ENCODE measurements at regions not wholly inside any gene's neighbourhood (a gene's known extent, or its start where the extent isn't known, plus 50 kb on each side); places are given as distances from the start of the nearest gene placed in this dataset.

DNA sequence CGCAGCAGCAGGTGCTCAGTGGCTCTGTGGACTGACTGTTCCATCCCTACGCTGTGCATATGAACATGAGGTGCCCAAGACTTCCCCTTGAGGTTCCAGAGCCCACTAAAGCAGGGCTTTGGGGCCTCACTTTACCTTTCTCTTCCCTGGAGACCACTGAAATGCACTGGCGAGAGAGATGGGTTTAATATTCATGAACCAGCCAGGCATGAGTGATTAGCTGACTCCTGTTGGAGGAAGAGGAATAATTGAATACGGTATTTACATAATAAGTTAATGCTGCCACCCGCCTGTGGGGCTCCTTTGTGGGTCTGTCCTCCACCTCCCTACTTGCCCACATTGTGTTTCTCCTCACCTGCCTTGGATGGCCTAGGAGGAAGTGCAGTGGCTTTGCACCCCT is 263.4 kb downstream of the TLE3 start:
- Histone ChIP-seq H3K4me3 (no peak overlapping the region), H3K27ac (no peak overlapping the region), H3K27me3 (no peaks in the 10 kb centered on the region), H3K9me3 (no peaks in the 10 kb centered on the region), H3K36me3 (no peaks in the 10 kb centered on the region), H3K4me1 (no peaks in the 10 kb centered on the region)
- TF ChIP-seq POLR2A (IDR thresholded peaks at IDR 0.05) (no peak), EP300 (IDR thresholded peaks at IDR 0.05) (no peak), POLR2AphosphoS5 (IDR thresholded peaks at IDR 0.05) (no peak)
- TF ChIP-seq, protein P1, sequence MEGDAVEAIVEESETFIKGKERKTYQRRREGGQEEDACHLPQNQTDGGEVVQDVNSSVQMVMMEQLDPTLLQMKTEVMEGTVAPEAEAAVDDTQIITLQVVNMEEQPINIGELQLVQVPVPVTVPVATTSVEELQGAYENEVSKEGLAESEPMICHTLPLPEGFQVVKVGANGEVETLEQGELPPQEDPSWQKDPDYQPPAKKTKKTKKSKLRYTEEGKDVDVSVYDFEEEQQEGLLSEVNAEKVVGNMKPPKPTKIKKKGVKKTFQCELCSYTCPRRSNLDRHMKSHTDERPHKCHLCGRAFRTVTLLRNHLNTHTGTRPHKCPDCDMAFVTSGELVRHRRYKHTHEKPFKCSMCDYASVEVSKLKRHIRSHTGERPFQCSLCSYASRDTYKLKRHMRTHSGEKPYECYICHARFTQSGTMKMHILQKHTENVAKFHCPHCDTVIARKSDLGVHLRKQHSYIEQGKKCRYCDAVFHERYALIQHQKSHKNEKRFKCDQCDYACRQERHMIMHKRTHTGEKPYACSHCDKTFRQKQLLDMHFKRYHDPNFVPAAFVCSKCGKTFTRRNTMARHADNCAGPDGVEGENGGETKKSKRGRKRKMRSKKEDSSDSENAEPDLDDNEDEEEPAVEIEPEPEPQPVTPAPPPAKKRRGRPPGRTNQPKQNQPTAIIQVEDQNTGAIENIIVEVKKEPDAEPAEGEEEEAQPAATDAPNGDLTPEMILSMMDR (IDR thresholded peaks at IDR 0.05): no peak
- no peak for ATAC-seq
- WGBS, 2 donors (ENCODE audit: low coverage in 1 of 2): 69% methylated on average over 3 of the region's 5 CpGs; no CpG with 5 or more reads in 1 of the 2 donors

DNA sequence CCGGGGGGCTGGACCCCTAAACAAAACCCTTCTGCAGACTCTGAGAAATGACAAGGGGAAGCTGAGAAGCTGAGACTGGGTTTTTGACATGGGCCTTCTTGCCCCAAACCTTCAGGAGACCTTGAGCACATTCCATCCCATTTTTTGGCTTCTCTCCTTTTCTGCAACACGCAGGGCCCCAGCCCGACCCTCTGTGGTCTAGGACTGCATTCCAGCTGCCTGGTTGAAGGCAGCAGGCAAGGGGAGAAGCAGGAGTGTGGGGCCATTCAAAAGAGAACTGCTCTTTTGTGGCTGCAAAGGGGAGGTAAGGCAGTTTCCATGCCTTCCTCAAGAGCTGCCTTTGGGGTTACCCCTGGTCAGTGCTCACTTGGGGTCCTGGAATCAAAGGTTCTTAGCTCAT is 263.0 kb downstream of the TLE3 start:
- H3K36me3 ChIP-seq: no peaks in the 10 kb centered on the region
- WGBS, 2 donors (ENCODE audit: low coverage in 1 of 2): 38 to 55% methylated on average over 2 to 3 of the region's 3 CpGs
- H3K27me3 ChIP-seq: no peaks in the 10 kb centered on the region
- TF ChIP-seq POLR2AphosphoS5 (IDR thresholded peaks at IDR 0.05) (no peak), POLR2A (IDR thresholded peaks at IDR 0.05) (no peak), EP300 (IDR thresholded peaks at IDR 0.05) (no peak)
- TF ChIP-seq, protein P1 (IDR thresholded peaks at IDR 0.05): no peak
- no peaks in the 10 kb centered on the region for H3K4me1 ChIP-seq
- no peak overlapping the region for H3K27ac ChIP-seq
- no peak overlapping the region for H3K4me3 ChIP-seq
- ATAC-seq: no peak
- no peaks in the 10 kb centered on the region for H3K9me3 ChIP-seq

DNA sequence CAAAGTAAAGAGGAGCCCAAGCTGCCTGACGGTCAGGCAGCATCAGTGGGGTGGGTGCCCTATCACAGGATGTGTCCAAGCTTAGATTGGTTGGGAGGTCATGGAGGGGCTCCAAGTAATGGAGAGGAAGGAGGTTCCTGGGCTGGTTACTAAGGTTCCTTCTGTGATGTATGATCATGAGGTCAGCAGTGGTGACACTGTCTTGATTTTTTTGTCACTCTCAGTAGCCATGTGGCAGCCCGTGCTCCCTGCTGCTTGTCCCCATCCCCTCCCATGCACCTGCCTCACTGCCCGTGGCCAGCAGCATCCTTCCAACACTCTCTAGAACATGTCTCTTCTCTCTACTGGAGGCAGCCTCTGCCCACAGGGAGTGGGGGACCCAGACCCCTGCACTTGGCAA is 261.7 kb downstream of the TLE3 start:
- H3K27ac ChIP-seq: no peak overlapping the region
- no peaks in the 10 kb centered on the region for H3K4me1 ChIP-seq
- TF ChIP-seq POLR2A (IDR thresholded peaks at IDR 0.05): no peak
- TF ChIP-seq, protein P1 (IDR thresholded peaks at IDR 0.05): no peak
- no peak for TF ChIP-seq POLR2AphosphoS5 (IDR thresholded peaks at IDR 0.05)
- no peak for TF ChIP-seq EP300 (IDR thresholded peaks at IDR 0.05)
- no peaks in the 10 kb centered on the region for H3K9me3 ChIP-seq
- no peaks in the 10 kb centered on the region for H3K36me3 ChIP-seq
- no peak for ATAC-seq
- H3K4me3 ChIP-seq: no peak overlapping the region
- H3K27me3 ChIP-seq: no peaks in the 10 kb centered on the region
- WGBS, 2 donors (ENCODE audit: low coverage in 1 of 2): 80% methylated on average over 3 of the region's 3 CpGs; no CpG with 5 or more reads in 1 of the 2 donors

DNA sequence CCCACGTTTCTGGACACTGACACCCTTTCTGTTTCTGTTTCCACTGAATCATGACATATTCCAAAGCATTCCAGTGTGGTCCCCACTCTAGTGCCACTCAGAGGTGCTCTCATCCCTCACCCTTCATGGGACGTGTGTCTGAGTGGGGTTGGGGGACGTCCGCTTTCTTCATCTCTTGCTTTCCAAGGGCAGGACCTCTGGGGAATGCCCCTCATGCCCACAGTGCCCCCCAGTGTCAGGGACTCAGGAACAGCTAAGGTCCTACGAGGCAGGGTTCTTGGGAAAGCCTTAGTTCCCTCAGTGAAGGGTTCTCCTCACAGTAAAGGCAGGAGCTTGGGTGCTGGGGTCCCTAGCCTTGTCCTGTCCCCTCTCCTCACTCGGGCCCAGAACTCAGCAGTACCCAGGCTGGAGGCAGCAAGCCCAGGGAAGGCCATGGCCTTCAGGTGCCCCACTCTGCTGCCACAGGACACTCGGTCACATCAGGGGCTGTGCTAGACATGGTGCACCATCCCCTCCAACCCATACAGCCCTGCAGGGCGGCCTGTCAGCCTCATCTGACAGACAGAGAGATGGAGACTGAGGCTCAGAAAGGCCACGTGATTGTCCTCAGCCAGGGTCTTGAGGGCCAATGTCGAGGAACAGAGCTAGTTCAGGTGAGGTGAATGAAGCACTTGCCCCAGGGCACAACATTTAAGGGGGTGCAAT is 261.0 kb downstream of the TLE3 start:
- no peaks in the 10 kb centered on the region for H3K4me1 ChIP-seq
- TF ChIP-seq POLR2AphosphoS5 (IDR thresholded peaks at IDR 0.05) (no peak), POLR2A (IDR thresholded peaks at IDR 0.05) (no peak), EP300 (IDR thresholded peaks at IDR 0.05) (no peak)
- TF ChIP-seq, protein P1 (IDR thresholded peaks at IDR 0.05): no peak
- WGBS, 2 donors (ENCODE audit: low coverage in 1 of 2): 75 to 80% methylated on average over 1 to 6 of the region's 10 CpGs
- no peak overlapping the region for H3K4me3 ChIP-seq
- no peaks in the 10 kb centered on the region for H3K27me3 ChIP-seq
- H3K27ac ChIP-seq: no peak overlapping the region
- no peaks in the 10 kb centered on the region for H3K9me3 ChIP-seq
- no peaks in the 10 kb centered on the region for H3K36me3 ChIP-seq
- ATAC-seq: no peak

DNA sequence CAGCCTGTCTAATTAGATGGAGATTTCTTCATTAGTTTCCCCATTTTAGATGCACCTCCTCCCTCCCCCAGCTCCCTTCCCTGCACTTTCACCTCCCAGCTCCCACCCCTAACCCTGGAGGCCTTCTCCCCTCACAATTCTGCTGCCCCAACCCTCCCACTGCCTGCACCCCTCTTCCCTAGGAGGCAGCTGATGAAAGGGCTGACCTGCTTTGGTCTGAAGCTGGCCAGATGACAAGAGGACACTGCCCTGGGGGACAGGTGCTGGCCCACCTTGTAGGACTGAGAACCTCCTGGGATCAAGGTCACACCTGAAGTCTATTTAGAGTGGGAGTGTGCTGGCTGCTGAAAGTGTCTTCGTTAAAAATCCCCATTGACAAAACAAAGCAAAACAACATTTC is 259.4 kb downstream of the TLE3 start:
- Histone ChIP-seq H3K4me3 (no peak overlapping the region), H3K36me3 (no peaks in the 10 kb centered on the region), H3K9me3 (no peaks in the 10 kb centered on the region), H3K27ac (no peak overlapping the region), H3K4me1 (no peaks in the 10 kb centered on the region), H3K27me3 (no peaks in the 10 kb centered on the region)
- TF ChIP-seq EP300 (IDR thresholded peaks at IDR 0.05) (no peak), POLR2AphosphoS5 (IDR thresholded peaks at IDR 0.05) (no peak), POLR2A (IDR thresholded peaks at IDR 0.05) (no peak)
- TF ChIP-seq, protein P1 (IDR thresholded peaks at IDR 0.05): no peak
- no CpG with 5 or more reads among the region's 1 CpG for WGBS, 2 donors (ENCODE audit: low coverage in 1 of 2)
- ATAC-seq: no peak

All from gastroesophageal sphincter (tissue), 4 donors.